OCI-LY3 (cell line): ENCODE measurements at regions not wholly inside any gene's neighbourhood (a gene's known extent, or its start where the extent isn't known, plus 50 kb on each side); places are given as distances from the start of the nearest gene placed in this dataset.

ENCODE experiments used
- CTCF ChIP-seq: fragments of 200-600, 300-600 bp; sonication (generic); IDR thresholded peaks from 2 replicates; pipeline ENCODE4 v1.5.1; 2014; ENCODE audit warnings: antibody characterized with exemption, low read length, low read depth
- EZH2phosphoT487 ChIP-seq: fragments of 200-600 bp; shearing (Covaris generic); IDR thresholded peaks from 2 replicates; pipeline ENCODE4 v1.6.1; 2018; ENCODE audit warnings: antibody characterized with exemption, mixed run types, low read depth

GRCh38 chr2:8177566-8177965, 504.3 kb upstream of the ID2 start:
- TF ChIP-seq CTCF (no peak), EZH2phosphoT487 (no peak)
